Heart left ventricle (tissue), 13 donors: ENCODE measurements at regions not wholly inside any gene's neighbourhood (a gene's known extent, or its start where the extent isn't known, plus 50 kb on each side); places are given as distances from the start of the nearest gene placed in this dataset.
"Not testable (repeated sequence)": the region's sequence is repeated elsewhere in the genome, so short reads cannot be mapped to it uniquely, and the experiment has no call there.

Experiments
- CTCF ChIP-seq, 12 donors: fragments of 200-600 bp; sonication (generic) in 4 of 12; IDR thresholded peaks; one replicate each; pipeline versions ENCODE4 v1.5.0 to v1.8.0; 2018 to 2022; ENCODE audit warnings: antibody characterized with exemption in 12 of 12, mild to moderate bottlenecking in 5 of 12
- POLR2A ChIP-seq, 2 donors: fragments of 450-650 bp; IDR thresholded peaks; one replicate each; pipeline ENCODE4 v1.6.1; 2017; ENCODE audit warnings: antibody characterized with exemption in 2 of 2, mild to moderate bottlenecking in 2 of 2, moderate library complexity in 2 of 2
- donor health status: ischemic (EF 13 %, LVEDD 7.1; RV severe dilation, severe dysfunction).
- donor health status: DM: no; HTN: yes; CAD: no.
- donor health status: DM: no; HTN: no; CAD: no.
- donor health status: ischemic (EF 25% LVEDD 6.9; RV normal size, moderate dysfunction).
- donor health status: ischemic (EF 25% LVEDD 5.7; RV mildly dilated, moderate dysfunction).
- donor health status: ischemic (EF 35%, LVEDD 5.7; RV mildly dilated, moderate dysfunction).
- donor health status: nonischemic (EF 11% LVEDD 7.7; RV severe dilation, severe dysfunction).
- donor health status: DM: yes; HTN: yes; CAD: no.
- donor health status: PGD.
- donor health status: ischemic (EF 29% LVEDD 5.4; RV normal size, mild dysfunction).
- donor health status: nonischemic (EF 23%, LVEDD 6.1; RV moderate dilation, normal function).

- TF ChIP-seq CTCF, POLR2A (IDR thresholded peaks at IDR 0.05): not testable (repeated sequence)
Measured at GRCh38 chr14:19487690-19488089, 53.5 kb upstream of the POTEG start.
